GM13977 (cell line): ENCODE measurements at regions not wholly inside any gene's neighbourhood (a gene's known extent, or its start where the extent isn't known, plus 50 kb on each side); places are given as distances from the start of the nearest gene placed in this dataset.

Source experiments
- DNase-seq: peaks from one replicate; pipeline ENCODE4 v3.0.0; 2012; ENCODE audit warnings: low spot score
- CTCF ChIP-seq: IDR thresholded peaks from 2 replicates; pipeline ENCODE4 v1.5.1; 2012; ENCODE audit warnings: mild to moderate bottlenecking, control low read depth; ENCODE audit not compliant: insufficient read depth; ENCODE audit errors: extremely low read depth, missing control alignments
- in situ Hi-C: fragments of 300-500 bp; cut with MboI; formaldehyde crosslinking; loops from one replicate; pipeline ENCODE4 v1.12.0; 2022; ENCODE audit warnings: low sequenced_read_pairs, low pct_unique_long_range_greater_than_20kb, mixed read lengths, inconsistent platforms; ENCODE audit not compliant: unreplicated experiment

- in situ Hi-C loops, result no loop called here
- no peak for DNase-seq
- TF ChIP-seq CTCF, result no peak
These were observed 305.8 kb downstream of the LRFN2 start for GRCh38 chr6:40281402-40281801.

GRCh38 chr6:40280231-40280630, 306.9 kb downstream of the LRFN2 start:
- DNase-seq, result no peak
- in situ Hi-C loops, result no loop called here
- TF ChIP-seq CTCF, result no peak

GRCh38 chr6:40276141-40276540, 311.0 kb downstream of the LRFN2 start:
- DNase-seq, result no peak
- no peak for TF ChIP-seq CTCF
- in situ Hi-C loops, result no loop called here

GRCh38 chr6:40274058-40274457, 313.1 kb downstream of the LRFN2 start:
- no peak for DNase-seq
- in situ Hi-C loops, result no loop called here
- no peak for TF ChIP-seq CTCF

GRCh38 chr6:40268614-40269013, 318.6 kb downstream of the LRFN2 start:
- DNase-seq, result no peak
- in situ Hi-C loops, result no loop called here
- no peak for TF ChIP-seq CTCF

GRCh38 chr6:40268166-40268565, 319.0 kb downstream of the LRFN2 start:
- no peak for DNase-seq
- in situ Hi-C loops, result no loop called here
- no peak for TF ChIP-seq CTCF

- TF ChIP-seq CTCF, result no peak
- in situ Hi-C loops, result no loop called here
- DNase-seq, result no peak
These were observed 321.5 kb downstream of the LRFN2 start for GRCh38 chr6:40265615-40266014.
